SK-N-SH (cell line): ENCODE measurements at regions not wholly inside any gene's neighbourhood (a gene's known extent, or its start where the extent isn't known, plus 50 kb on each side); places are given as distances from the start of the nearest gene placed in this dataset.

Experiments used
- CTCF ChIA-PET: fragments of 300-600, 350-600 bp; formaldehyde crosslinking; extraction: SDS; loops from one replicate; lab custom pipeline; 2021; lab: Yijun Ruan, JAX
- POLR2A ChIA-PET: fragments of 350-600 bp; sonication (Branson Sonifier 250); formaldehyde crosslinking; extraction: SDS; loops from one replicate; lab custom pipeline; 2020; ENCODE audit warnings: antibody characterized with exemption, inconsistent platforms; lab: Yijun Ruan, JAX
- DNase-seq: peaks from one replicate; pipeline ENCODE4 v3.0.0; 2012
- H2AFZ ChIP-seq: fragments of 200-600 bp; sonication (generic); 2 replicates; pipeline ENCODE4 v1.8.1; 2016; ENCODE audit warnings: antibody characterized with exemption, mild to moderate bottlenecking, low read depth
- H3F3A ChIP-seq: fragments of 200-600 bp; sonication (generic); replicated peaks from 2 replicates; pipeline ENCODE3; 2016; ENCODE audit warnings: antibody characterized with exemption, mild to moderate bottlenecking; ENCODE audit not compliant: insufficient read depth
- H3K27ac ChIP-seq, 2 experiments: fragments of 200-500 bp in 1 of 2; fragments of 200-600 bp in 1 of 2; sonication (Bioruptor generic) in 1 of 2; sonication (generic), shearing (Covaris generic) in 1 of 2; 2 replicates each; pipeline versions ENCODE4 v1.5.1 to v1.6.1; 2014 to 2016; ENCODE audit warnings: low read depth in 2 of 2, inconsistent platforms in 1 of 2, low read length in 1 of 2, mild to moderate bottlenecking in 1 of 2, mixed read lengths in 1 of 2
- H3K27me3 ChIP-seq: fragments of 200-600 bp; sonication (generic), shearing (Covaris generic); 2 replicates; pipeline ENCODE4 v1.6.1; 2016; ENCODE audit warnings: mixed run types; ENCODE audit not compliant: insufficient read depth
- H3K36me3 ChIP-seq, 2 experiments: fragments of 200-500 bp in 1 of 2; fragments of 200-600 bp in 1 of 2; sonication (Bioruptor generic) in 1 of 2; sonication (generic) in 1 of 2; replicated peaks in 1 of 2; 2 replicates each; pipeline versions ENCODE3 to v1.5.1; 2014 to 2016; ENCODE audit warnings: low read length in 1 of 2, mild to moderate bottlenecking in 1 of 2; ENCODE audit not compliant: insufficient read depth in 2 of 2, control insufficient read depth in 1 of 2
- H3K4me1 ChIP-seq, 2 experiments: fragments of 200-500 bp in 1 of 2; fragments of 200-600 bp in 1 of 2; sonication (Bioruptor generic) in 1 of 2; sonication (generic), shearing (Covaris generic) in 1 of 2; 2 replicates each; pipeline versions ENCODE4 v1.5.1 to v1.6.1; 2014 to 2016; ENCODE audit warnings: low read depth in 1 of 2, low read length in 1 of 2, mixed run types in 1 of 2; ENCODE audit not compliant: insufficient read depth in 2 of 2, control insufficient read depth in 1 of 2
- H3K4me2 ChIP-seq: fragments of 200-600 bp; sonication (generic), shearing (Covaris generic); 2 replicates; pipeline ENCODE4 v1.6.1; 2017; ENCODE audit warnings: mixed run types
- H3K4me3 ChIP-seq, 2 experiments: fragments of 200-500 bp in 1 of 2; fragments of 200-600 bp in 1 of 2; sonication (Bioruptor generic) in 1 of 2; sonication (generic), shearing (Covaris generic) in 1 of 2; 2 replicates each; pipeline versions ENCODE4 v1.5.1 to v1.8.1; 2014 to 2016; ENCODE audit warnings: low read depth in 2 of 2, inconsistent platforms in 1 of 2, low read length in 1 of 2, mild to moderate bottlenecking in 1 of 2, mixed read lengths in 1 of 2, moderate library complexity in 1 of 2
- H3K79me2 ChIP-seq: fragments of 200-600 bp; sonication (generic); 2 replicates; pipeline ENCODE4 v1.8.1; 2017; ENCODE audit warnings: mild to moderate bottlenecking; ENCODE audit not compliant: insufficient read depth
- H3K9ac ChIP-seq: fragments of 200-600 bp; sonication (generic); 2 replicates; pipeline ENCODE4 v1.6.1; 2017; ENCODE audit warnings: mixed run types
- H3K9me2 ChIP-seq: fragments of 200-600 bp; sonication (generic); 2 replicates; pipeline ENCODE4 v1.6.1; 2017; ENCODE audit warnings: mixed run types
- H3K9me3 ChIP-seq: fragments of 200-600 bp; sonication (generic); 2 replicates; pipeline ENCODE4 v1.6.1; 2017; ENCODE audit warnings: mixed run types, mild to moderate bottlenecking, moderate library complexity
- H4K20me1 ChIP-seq: fragments of 200-600 bp; sonication (generic); 2 replicates; pipeline ENCODE4 v1.6.1; 2017; ENCODE audit warnings: mild to moderate bottlenecking, mixed run types; ENCODE audit not compliant: insufficient read depth
- EP300 ChIP-seq, 2 experiments: IDR thresholded peaks; 2 replicates each; pipeline versions ENCODE4 v1.4.0 to v1.6.1; 2012; ENCODE audit warnings: borderline replicate concordance in 1 of 2, low read depth in 1 of 2, low read length in 1 of 2
- EZH2phosphoT487 ChIP-seq: fragments of 200-600 bp; sonication (generic); IDR thresholded peaks from 2 replicates; pipeline ENCODE4 v1.6.1; 2017; ENCODE audit warnings: low read depth, mixed run types, mild to moderate bottlenecking, antibody characterized with exemption, moderate library complexity, borderline replicate concordance
- FOXJ3 ChIP-seq: sonication (generic); formaldehyde crosslinking; IDR thresholded peaks from 2 replicates; pipeline ENCODE4 v1.5.1; 2020; ENCODE audit warnings: mild to moderate bottlenecking, missing genetic modification reagents
- FOXM1 ChIP-seq: IDR thresholded peaks from 2 replicates; pipeline ENCODE4 v1.4.0; 2012; ENCODE audit warnings: low read depth, mild to moderate bottlenecking
- GABPA ChIP-seq: IDR thresholded peaks from 2 replicates; pipeline ENCODE4 v1.4.0; 2012; ENCODE audit warnings: low read depth, mild to moderate bottlenecking
- GATA2 ChIP-seq: sonication (generic); formaldehyde crosslinking; IDR thresholded peaks from 2 replicates; pipeline ENCODE4 v1.5.0; 2020; ENCODE audit warnings: mild to moderate bottlenecking, missing genetic modification reagents
- JUND ChIP-seq: IDR thresholded peaks from 2 replicates; pipeline ENCODE4 v1.4.0; 2012
- NRF1 ChIP-seq: IDR thresholded peaks from 2 replicates; pipeline ENCODE4 v1.6.1; 2012; ENCODE audit warnings: low read depth, mild to moderate bottlenecking, low read length
- RFX5 ChIP-seq: IDR thresholded peaks from 2 replicates; pipeline ENCODE4 v1.6.1; 2012; ENCODE audit warnings: mild to moderate bottlenecking, improper control_type of control experiment, low read length
- RXRA ChIP-seq: IDR thresholded peaks from 2 replicates; pipeline ENCODE4 v1.4.0; 2012; ENCODE audit warnings: low read depth, mild to moderate bottlenecking, borderline replicate concordance
- SIN3A ChIP-seq: IDR thresholded peaks from 2 replicates; pipeline ENCODE4 v1.6.1; 2012; ENCODE audit warnings: low read depth, mild to moderate bottlenecking, low read length, moderate library complexity, borderline replicate concordance
- TAF1 ChIP-seq: IDR thresholded peaks from 2 replicates; pipeline ENCODE4 v1.6.1; 2012; ENCODE audit warnings: low read depth, mild to moderate bottlenecking, low read length, moderate library complexity, borderline replicate concordance
- TEAD4 ChIP-seq: IDR thresholded peaks from 2 replicates; pipeline ENCODE4 v1.4.0; 2012; ENCODE audit warnings: mild to moderate bottlenecking, borderline replicate concordance; ENCODE audit not compliant: insufficient read depth
- YY1 ChIP-seq: IDR thresholded peaks from 2 replicates; pipeline ENCODE4 v1.4.0; 2012; ENCODE audit warnings: low read depth, mild to moderate bottlenecking
- WGBS: methylation state at CpG from one replicate; pipeline ENCODE4 v1.1.6; 2017; ENCODE audit warnings: low lambda C conversion rate; 5-methylcytosine and 5-hydroxymethylcytosine counted together
- TF ChIP-seq, protein P1 (sequence below): IDR thresholded peaks from 2 replicates; pipeline ENCODE4 v1.4.0; 2012; ENCODE audit warnings: low read depth, borderline replicate concordance
- TF ChIP-seq, protein P2 (sequence below): fragments of 150-350 bp; IDR thresholded peaks from 2 replicates; pipeline ENCODE4 v1.6.1; 2016; ENCODE audit warnings: mild to moderate bottlenecking, low read depth, low read length
- TF ChIP-seq, protein P3 (sequence below): IDR thresholded peaks from 2 replicates; pipeline ENCODE4 v1.4.0; 2012; ENCODE audit warnings: low read depth
- TF ChIP-seq, protein P4 (sequence below): IDR thresholded peaks from 2 replicates; pipeline ENCODE4 v1.4.0; 2012; ENCODE audit warnings: low read depth, borderline replicate concordance
- TF ChIP-seq, protein P5 (sequence below): IDR thresholded peaks from 2 replicates; pipeline ENCODE4 v1.6.1; 2012; ENCODE audit warnings: mild to moderate bottlenecking, low read depth, low read length, moderate library complexity
- TF ChIP-seq, protein P6 (sequence below): IDR thresholded peaks from 2 replicates; pipeline ENCODE4; 2012

DNA sequence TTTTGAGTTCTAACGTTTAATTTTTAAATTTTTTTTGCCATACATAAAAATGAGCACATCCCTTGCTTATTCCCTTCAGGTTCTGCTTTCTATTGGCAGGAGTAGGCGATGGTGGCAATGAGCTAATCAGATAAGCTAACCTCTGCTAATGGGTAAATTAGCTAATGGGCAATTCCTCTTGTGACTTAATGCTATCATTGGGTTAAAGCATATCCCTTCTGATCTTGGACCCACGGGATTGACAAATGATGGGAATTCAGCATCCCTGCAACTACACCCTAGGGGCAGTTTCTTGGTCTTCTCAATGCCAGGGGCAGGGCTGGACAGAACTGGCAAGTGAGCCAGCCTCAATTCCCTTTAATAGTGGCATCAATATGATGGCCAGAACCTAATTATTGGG, 70.2 kb upstream of the IL12B start (continued):
- TF ChIP-seq, protein P1, sequence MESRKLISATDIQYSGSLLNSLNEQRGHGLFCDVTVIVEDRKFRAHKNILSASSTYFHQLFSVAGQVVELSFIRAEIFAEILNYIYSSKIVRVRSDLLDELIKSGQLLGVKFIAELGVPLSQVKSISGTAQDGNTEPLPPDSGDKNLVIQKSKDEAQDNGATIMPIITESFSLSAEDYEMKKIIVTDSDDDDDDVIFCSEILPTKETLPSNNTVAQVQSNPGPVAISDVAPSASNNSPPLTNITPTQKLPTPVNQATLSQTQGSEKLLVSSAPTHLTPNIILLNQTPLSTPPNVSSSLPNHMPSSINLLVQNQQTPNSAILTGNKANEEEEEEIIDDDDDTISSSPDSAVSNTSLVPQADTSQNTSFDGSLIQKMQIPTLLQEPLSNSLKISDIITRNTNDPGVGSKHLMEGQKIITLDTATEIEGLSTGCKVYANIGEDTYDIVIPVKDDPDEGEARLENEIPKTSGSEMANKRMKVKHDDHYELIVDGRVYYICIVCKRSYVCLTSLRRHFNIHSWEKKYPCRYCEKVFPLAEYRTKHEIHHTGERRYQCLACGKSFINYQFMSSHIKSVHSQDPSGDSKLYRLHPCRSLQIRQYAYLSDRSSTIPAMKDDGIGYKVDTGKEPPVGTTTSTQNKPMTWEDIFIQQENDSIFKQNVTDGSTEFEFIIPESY, result no peak
- TF ChIP-seq RFX5 (no peak), YY1 (no peak), SIN3A (no peak), GABPA (no peak), FOXJ3 (CRISPR knock-in tag) (no peak), GATA2 (CRISPR knock-in tag) (no peak)

DNA sequence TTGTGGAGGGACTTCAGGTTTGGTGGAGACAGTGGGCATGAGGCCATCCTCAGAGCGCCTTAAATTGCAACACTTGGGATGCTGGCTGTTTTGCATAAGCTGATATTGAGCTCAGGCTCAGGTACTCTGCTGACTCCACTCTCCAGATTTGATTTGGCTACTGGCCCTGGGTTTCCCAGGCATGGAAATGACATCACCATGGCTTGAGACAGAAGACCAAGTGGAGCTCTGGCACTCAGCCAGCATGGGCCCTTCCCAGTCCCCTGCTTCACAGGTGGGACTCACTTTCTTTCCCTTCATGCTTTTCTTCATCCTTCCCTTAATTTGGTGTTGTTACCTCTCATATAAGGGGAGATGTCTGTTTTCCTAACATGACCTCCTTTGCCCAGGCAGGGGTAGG, 72.0 kb upstream of the IL12B start:
- H3K36me3 ChIP-seq, result no peaks in the 10 kb centered on the region
- H4K20me1 ChIP-seq, result no peaks in the 10 kb centered on the region
- POLR2A ChIA-PET, result no interaction called here
- TF ChIP-seq TEAD4, result no peak
- TF ChIP-seq EZH2phosphoT487, result no peak
- TF ChIP-seq, protein P2, sequence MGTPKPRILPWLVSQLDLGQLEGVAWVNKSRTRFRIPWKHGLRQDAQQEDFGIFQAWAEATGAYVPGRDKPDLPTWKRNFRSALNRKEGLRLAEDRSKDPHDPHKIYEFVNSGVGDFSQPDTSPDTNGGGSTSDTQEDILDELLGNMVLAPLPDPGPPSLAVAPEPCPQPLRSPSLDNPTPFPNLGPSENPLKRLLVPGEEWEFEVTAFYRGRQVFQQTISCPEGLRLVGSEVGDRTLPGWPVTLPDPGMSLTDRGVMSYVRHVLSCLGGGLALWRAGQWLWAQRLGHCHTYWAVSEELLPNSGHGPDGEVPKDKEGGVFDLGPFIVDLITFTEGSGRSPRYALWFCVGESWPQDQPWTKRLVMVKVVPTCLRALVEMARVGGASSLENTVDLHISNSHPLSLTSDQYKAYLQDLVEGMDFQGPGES, result no peak
- TF ChIP-seq RXRA, result no peak
- no peak for TF ChIP-seq GABPA
- TF ChIP-seq, protein P3, sequence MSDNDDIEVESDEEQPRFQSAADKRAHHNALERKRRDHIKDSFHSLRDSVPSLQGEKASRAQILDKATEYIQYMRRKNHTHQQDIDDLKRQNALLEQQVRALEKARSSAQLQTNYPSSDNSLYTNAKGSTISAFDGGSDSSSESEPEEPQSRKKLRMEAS, result no peak
- no peak for TF ChIP-seq EP300 (IDR thresholded peaks at IDR 0.05; ENCODE audit: borderline replicate concordance in 1 of 2, low read depth in 1 of 2, low read length in 1 of 2)
- TF ChIP-seq TAF1, result no peak
- TF ChIP-seq, protein P4, sequence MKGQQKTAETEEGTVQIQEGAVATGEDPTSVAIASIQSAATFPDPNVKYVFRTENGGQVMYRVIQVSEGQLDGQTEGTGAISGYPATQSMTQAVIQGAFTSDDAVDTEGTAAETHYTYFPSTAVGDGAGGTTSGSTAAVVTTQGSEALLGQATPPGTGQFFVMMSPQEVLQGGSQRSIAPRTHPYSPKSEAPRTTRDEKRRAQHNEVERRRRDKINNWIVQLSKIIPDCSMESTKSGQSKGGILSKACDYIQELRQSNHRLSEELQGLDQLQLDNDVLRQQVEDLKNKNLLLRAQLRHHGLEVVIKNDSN, result no peak
- TF ChIP-seq, protein P5, sequence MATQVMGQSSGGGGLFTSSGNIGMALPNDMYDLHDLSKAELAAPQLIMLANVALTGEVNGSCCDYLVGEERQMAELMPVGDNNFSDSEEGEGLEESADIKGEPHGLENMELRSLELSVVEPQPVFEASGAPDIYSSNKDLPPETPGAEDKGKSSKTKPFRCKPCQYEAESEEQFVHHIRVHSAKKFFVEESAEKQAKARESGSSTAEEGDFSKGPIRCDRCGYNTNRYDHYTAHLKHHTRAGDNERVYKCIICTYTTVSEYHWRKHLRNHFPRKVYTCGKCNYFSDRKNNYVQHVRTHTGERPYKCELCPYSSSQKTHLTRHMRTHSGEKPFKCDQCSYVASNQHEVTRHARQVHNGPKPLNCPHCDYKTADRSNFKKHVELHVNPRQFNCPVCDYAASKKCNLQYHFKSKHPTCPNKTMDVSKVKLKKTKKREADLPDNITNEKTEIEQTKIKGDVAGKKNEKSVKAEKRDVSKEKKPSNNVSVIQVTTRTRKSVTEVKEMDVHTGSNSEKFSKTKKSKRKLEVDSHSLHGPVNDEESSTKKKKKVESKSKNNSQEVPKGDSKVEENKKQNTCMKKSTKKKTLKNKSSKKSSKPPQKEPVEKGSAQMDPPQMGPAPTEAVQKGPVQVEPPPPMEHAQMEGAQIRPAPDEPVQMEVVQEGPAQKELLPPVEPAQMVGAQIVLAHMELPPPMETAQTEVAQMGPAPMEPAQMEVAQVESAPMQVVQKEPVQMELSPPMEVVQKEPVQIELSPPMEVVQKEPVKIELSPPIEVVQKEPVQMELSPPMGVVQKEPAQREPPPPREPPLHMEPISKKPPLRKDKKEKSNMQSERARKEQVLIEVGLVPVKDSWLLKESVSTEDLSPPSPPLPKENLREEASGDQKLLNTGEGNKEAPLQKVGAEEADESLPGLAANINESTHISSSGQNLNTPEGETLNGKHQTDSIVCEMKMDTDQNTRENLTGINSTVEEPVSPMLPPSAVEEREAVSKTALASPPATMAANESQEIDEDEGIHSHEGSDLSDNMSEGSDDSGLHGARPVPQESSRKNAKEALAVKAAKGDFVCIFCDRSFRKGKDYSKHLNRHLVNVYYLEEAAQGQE, result no peak
- no peak for TF ChIP-seq FOXM1
- no peak for TF ChIP-seq NRF1
- TF ChIP-seq, protein P6, sequence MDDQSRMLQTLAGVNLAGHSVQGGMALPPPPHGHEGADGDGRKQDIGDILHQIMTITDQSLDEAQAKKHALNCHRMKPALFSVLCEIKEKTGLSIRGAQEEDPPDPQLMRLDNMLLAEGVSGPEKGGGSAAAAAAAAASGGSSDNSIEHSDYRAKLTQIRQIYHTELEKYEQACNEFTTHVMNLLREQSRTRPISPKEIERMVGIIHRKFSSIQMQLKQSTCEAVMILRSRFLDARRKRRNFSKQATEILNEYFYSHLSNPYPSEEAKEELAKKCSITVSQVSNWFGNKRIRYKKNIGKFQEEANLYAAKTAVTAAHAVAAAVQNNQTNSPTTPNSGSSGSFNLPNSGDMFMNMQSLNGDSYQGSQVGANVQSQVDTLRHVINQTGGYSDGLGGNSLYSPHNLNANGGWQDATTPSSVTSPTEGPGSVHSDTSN, result no peak
- TF ChIP-seq JUND, result no peak
- TF ChIP-seq, protein P1, result no peak
- H3F3A ChIP-seq, result no peaks in the 10 kb centered on the region
- no peak overlapping the region for H3K27ac ChIP-seq
- no peaks in the 10 kb centered on the region for H3K79me2 ChIP-seq
- H3K9me3 ChIP-seq, result no peaks in the 10 kb centered on the region
- no peak overlapping the region for H3K4me2 ChIP-seq
- no peak overlapping the region for H2AFZ ChIP-seq
- H3K4me1 ChIP-seq, result peaks cover 0 to 6% of the 10 kb centered on the region in 2 experiments; a peak in 2 of 4 replicates
- H3K4me3 ChIP-seq, result no peak overlapping the region
- no peak overlapping the region for H3K9ac ChIP-seq
- H3K9me2 ChIP-seq, result no peaks in the 10 kb centered on the region
- CTCF ChIA-PET, result no interaction called here
- no peak for DNase-seq
- 20% methylated on average over 1 of the region's 1 CpG for WGBS
- H3K27me3 ChIP-seq, result no peaks in the 10 kb centered on the region; the same call in 1 of the 2 replicates
